ENCODE measurements at regions not wholly inside any gene's neighbourhood (a gene's known extent, or its start where the extent isn't known, plus 50 kb on each side); places are given as distances from the start of the nearest gene placed in this dataset.

DNA sequence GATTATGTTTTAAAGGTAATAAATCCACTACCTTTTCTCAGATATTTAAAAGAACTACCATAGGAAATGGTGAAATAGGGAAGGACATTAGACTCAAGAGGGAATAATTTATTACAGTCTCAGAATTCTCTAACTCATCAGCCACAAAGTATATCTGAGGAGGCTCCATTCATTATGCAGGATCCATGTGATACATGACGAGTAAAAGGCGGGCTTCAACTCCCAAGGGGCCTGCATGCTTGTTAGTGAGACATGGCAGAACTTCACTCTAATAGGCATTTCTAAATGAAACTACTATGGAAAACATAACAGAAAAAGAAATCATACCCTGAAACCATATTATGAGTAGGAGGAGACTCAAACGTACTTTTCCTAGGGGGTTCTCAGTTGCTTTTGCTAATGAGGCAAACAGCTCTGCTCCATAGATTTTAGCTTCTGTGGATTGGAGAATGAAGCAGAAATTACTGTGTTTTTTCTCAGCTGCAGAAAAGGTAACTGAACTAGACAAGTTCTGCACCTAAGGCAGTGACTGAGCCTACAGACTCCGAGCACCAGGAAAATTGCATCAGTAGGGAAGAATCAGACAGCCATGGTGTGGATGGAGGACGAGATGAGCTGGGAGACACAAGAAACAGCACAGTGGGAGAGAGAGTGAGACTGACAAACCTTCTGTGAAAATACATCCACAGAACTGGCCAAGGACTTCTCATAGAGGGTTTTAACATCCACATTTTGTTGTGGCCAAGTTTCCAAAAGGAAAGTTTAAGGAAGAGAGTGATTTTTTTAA lies 254.6 kb upstream of the PRDM1 start:
- TF ChIP-seq CTCF (conservative IDR thresholded peaks at IDR 0.05; ENCODE audit: low read length) (no peak), EZH2phosphoT487 (IDR thresholded peaks at IDR 0.05; ENCODE audit: borderline replicate concordance, low read depth, low read length) (no peak)

All from OCI-LY7 (cell line).